Mammary epithelial cell (primary cell): ENCODE measurements at regions not wholly inside any gene's neighbourhood (a gene's known extent, or its start where the extent isn't known, plus 50 kb on each side); places are given as distances from the start of the nearest gene placed in this dataset.
"Not testable (repeated sequence)": the region's sequence is repeated elsewhere in the genome, so short reads cannot be mapped to it uniquely, and the experiment has no call there.

Experiments
- CTCF ChIP-seq, 2 donors: IDR thresholded peaks in 1 of 2; conservative IDR thresholded peaks in 1 of 2; 2 replicates each; pipeline ENCODE4 v1.5.1; 2011 to 2012; ENCODE audit warnings: inconsistent platforms in 2 of 2, low read length in 2 of 2, mild to moderate bottlenecking in 2 of 2, control low read depth in 1 of 2, low read depth in 1 of 2; ENCODE audit not compliant: insufficient read depth in 1 of 2; ENCODE audit errors: extremely low read depth in 1 of 2
- EZH2 ChIP-seq: IDR thresholded peaks from 2 replicates; pipeline ENCODE4 v1.6.1; 2012; ENCODE audit warnings: low read length, inconsistent platforms, borderline replicate concordance

- TF ChIP-seq CTCF (conservative IDR thresholded peaks at IDR 0.05 in 1 of 2, IDR thresholded peaks at IDR 0.05 in 1 of 2; ENCODE audit: extremely low read depth in 1 of 2, insufficient read depth in 1 of 2, low read depth in 1 of 2, low read length in 2 of 2); EZH2: not testable (repeated sequence)
These were observed 93.0 kb downstream of the TMEM168 start for GRCh38 chr7:112697211-112697610.
